ENCODE measurements at regions not wholly inside any gene's neighbourhood (a gene's known extent, or its start where the extent isn't known, plus 50 kb on each side); places are given as distances from the start of the nearest gene placed in this dataset.

- Histone ChIP-seq H4K20me1 (ENCODE audit: control insufficient read depth, insufficient read depth, insufficient read length) (no peaks in the 10 kb centered on the region), H3K9ac (ENCODE audit: extremely low read depth, insufficient read length, low read length) (no peak overlapping the region), H2BK12ac (ENCODE audit: insufficient read length, low read depth, low read length) (no peak overlapping the region), H3K56ac (ENCODE audit: insufficient read length, low read depth, low read length) (no peak overlapping the region), H2BK120ac (ENCODE audit: low read depth, low read length, poor library complexity, severe bottlenecking) (no peak overlapping the region), H3K14ac (ENCODE audit: insufficient read depth, low read length) (no peak overlapping the region), H3K9me3 (ENCODE audit: control insufficient read depth, low read depth, low read length) (no peaks in the 10 kb centered on the region), H4K91ac (ENCODE audit: insufficient read length, low read depth, low read length) (no peak overlapping the region), H3K4me2 (ENCODE audit: insufficient read depth, insufficient read length, low read length) (no peak overlapping the region), H3K23ac (ENCODE audit: insufficient read length, low read depth, low read length) (no peak overlapping the region), H3K4ac (ENCODE audit: low read depth, low read length) (no peak overlapping the region), H3K79me2 (ENCODE audit: insufficient read depth, low read length) (no peaks in the 10 kb centered on the region), H3K18ac (ENCODE audit: insufficient read length, low read depth, low read length) (no peak overlapping the region), H4K5ac (ENCODE audit: insufficient read length, low read depth, low read length) (no peak overlapping the region), H3K4me1 (ENCODE audit: insufficient read depth, low read length) (no peaks in the 10 kb centered on the region), H3T11ph (ENCODE audit: low read length) (no peak overlapping the region), H4K8ac (replicated peaks; ENCODE audit: insufficient read length, low read depth, low read length) (no peak overlapping the region), H2AK5ac (ENCODE audit: insufficient read length, low read length) (no peak overlapping the region), H2BK15ac (ENCODE audit: low read depth, low read length) (no peak overlapping the region), H3K23me2 (ENCODE audit: insufficient read length, low read depth, low read length, poor library complexity, severe bottlenecking) (no peaks in the 10 kb centered on the region), H3K27ac (ENCODE audit: insufficient read length, low read depth, low read length) (no peak overlapping the region), H3K79me1 (ENCODE audit: insufficient read depth, low read depth, low read length, poor library complexity, severe bottlenecking) (no peaks in the 10 kb centered on the region), H2BK5ac (ENCODE audit: insufficient read length, low read length) (no peak overlapping the region), H3K27me3 (ENCODE audit: insufficient read depth, low read length) (no peaks in the 10 kb centered on the region), H2BK20ac (ENCODE audit: low read depth, low read length, poor library complexity, severe bottlenecking) (no peak overlapping the region), H2AFZ (ENCODE audit: low read length) (no peak overlapping the region)
- TF ChIP-seq, protein P1, sequence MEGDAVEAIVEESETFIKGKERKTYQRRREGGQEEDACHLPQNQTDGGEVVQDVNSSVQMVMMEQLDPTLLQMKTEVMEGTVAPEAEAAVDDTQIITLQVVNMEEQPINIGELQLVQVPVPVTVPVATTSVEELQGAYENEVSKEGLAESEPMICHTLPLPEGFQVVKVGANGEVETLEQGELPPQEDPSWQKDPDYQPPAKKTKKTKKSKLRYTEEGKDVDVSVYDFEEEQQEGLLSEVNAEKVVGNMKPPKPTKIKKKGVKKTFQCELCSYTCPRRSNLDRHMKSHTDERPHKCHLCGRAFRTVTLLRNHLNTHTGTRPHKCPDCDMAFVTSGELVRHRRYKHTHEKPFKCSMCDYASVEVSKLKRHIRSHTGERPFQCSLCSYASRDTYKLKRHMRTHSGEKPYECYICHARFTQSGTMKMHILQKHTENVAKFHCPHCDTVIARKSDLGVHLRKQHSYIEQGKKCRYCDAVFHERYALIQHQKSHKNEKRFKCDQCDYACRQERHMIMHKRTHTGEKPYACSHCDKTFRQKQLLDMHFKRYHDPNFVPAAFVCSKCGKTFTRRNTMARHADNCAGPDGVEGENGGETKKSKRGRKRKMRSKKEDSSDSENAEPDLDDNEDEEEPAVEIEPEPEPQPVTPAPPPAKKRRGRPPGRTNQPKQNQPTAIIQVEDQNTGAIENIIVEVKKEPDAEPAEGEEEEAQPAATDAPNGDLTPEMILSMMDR (conservative IDR thresholded peaks at IDR 0.05): no peak
- WGBS (ENCODE audit: extremely low coverage, insufficient read length, low lambda C conversion rate): no CpG with 5 or more reads among the region's 1 CpG
- no peak for DNase-seq
- H3K36me3 Mint-ChIP-seq (ENCODE audit: insufficient read depth in 1 of 3, low read depth in 3 of 3): peaks cover 0 to 8% (median 0%) of the 10 kb centered on the region in 3 experiments; a peak in 2 of 7 replicates
- no peak overlapping the region for H3K4me3 Mint-ChIP-seq
- H3K27me3 Mint-ChIP-seq (ENCODE audit: low read depth): no peaks in the 10 kb centered on the region; the same call in 1 of the 2 replicates
- H3K9me3 Mint-ChIP-seq: peaks cover 10 to 18% of the 10 kb centered on the region in 2 experiments
- H3K27ac Mint-ChIP-seq: no peak overlapping the region
- no peaks in the 10 kb centered on the region for H3K4me1 Mint-ChIP-seq
These were observed 123.4 kb downstream of the ETS2 start for GRCh38 chr21:38929142-38929541.
